ENCODE measurements at regions not wholly inside any gene's neighbourhood (a gene's known extent, or its start where the extent isn't known, plus 50 kb on each side); places are given as distances from the start of the nearest gene placed in this dataset.
A peak's percentile ranks its signal among the peaks of the same experiment; 100 is the strongest.

DNA sequence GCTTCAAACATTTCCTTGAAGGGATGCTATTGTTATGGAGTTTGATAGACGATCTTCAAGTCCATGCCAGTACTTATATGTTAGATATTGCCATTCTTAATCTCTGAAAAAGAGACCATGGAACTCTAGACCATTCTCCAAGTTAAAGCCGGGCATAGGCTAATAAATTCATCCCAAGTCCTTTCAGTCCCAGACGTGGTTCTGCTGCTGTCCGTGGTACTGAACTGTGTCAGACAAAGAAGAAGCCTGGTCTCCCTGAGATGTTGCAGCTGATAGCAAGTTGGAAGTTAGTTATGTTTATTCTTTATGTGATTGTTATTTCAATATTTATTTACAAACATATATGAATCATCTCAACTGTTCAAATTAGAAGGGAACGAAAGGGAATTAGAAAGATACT, 158.7 kb downstream of the NMUR2 start:
- Histone ChIP-seq H3K4me3 (no peak overlapping the region), H3K27ac (no peak overlapping the region), H3K9me3 (no peaks in the 10 kb centered on the region), H3K27me3 (no peaks in the 10 kb centered on the region), H3K36me3 (no peaks in the 10 kb centered on the region), H3K4me1 (no peaks in the 10 kb centered on the region)
- TF ChIP-seq CTCF (IDR thresholded peaks at IDR 0.05): no peak
- intact Hi-C loops (cut with DNase I): no loop called here
- no peak for DNase-seq (ENCODE audit: low spot score in 2 of 2)

GRCh38 chr5:152237531-152237930, 167.5 kb downstream of the NMUR2 start:
- TF ChIP-seq CTCF (IDR thresholded peaks at IDR 0.05): no peak
- Histone ChIP-seq H3K9me3 (no peaks in the 10 kb centered on the region), H3K27ac (no peak overlapping the region), H3K36me3 (no peaks in the 10 kb centered on the region), H3K27me3 (no peaks in the 10 kb centered on the region), H3K4me1 (no peaks in the 10 kb centered on the region), H3K4me3 (no peak overlapping the region)
- DNase-seq (ENCODE audit: low spot score in 2 of 2): no peak
- intact Hi-C loops (cut with DNase I): no loop called here

GRCh38 chr5:152226191-152226590, 178.9 kb downstream of the NMUR2 start:
- no peaks in the 10 kb centered on the region for H3K36me3 ChIP-seq
- H3K27me3 ChIP-seq: no peaks in the 10 kb centered on the region
- intact Hi-C loops (cut with DNase I): no loop called here
- peaks cover 9 to 17% of the 10 kb centered on the region in 2 donors for H3K4me1 ChIP-seq
- no peak overlapping the region for H3K4me3 ChIP-seq
- no peak overlapping the region for H3K27ac ChIP-seq
- no peak for DNase-seq (ENCODE audit: low spot score in 2 of 2)
- no peak for TF ChIP-seq CTCF (IDR thresholded peaks at IDR 0.05)
- no peaks in the 10 kb centered on the region for H3K9me3 ChIP-seq

GRCh38 chr5:152221721-152222629, 183.1 kb downstream of the NMUR2 start:
- Histone ChIP-seq H3K9me3 (no peaks in the 10 kb centered on the region), H3K36me3 (no peaks in the 10 kb centered on the region), H3K4me3 (peak overlapping the region in 1 of 2 donors; percentile 2), H3K27ac (peak overlapping the region; percentile 70 to 76), H3K4me1 (peaks cover 9 to 22% of the 10 kb centered on the region in 2 donors), H3K27me3 (no peaks in the 10 kb centered on the region)
- intact Hi-C loops (cut with DNase I): no loop called here
- TF ChIP-seq CTCF (IDR thresholded peaks at IDR 0.05): no peak
- no peak for DNase-seq (ENCODE audit: low spot score in 2 of 2)

DNA sequence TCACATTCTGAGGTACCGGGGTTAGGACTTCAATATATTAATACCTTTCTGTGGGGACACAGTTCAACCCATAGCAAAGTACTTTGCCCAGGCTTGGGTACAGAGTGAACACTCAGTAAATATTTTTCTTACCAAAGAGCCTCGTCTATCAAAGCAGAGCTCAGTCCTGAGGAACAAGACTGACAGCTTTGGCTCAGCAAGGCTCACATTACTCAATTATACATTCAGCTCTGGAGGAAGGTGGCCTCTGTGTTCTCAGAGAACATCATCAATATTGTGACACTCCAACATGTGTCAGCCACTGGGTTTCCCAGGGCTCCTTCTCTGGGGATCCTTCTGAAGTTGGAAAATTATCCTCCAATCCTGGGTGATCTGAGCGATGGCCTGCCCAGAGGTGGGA, 186.4 kb downstream of the NMUR2 start:
- TF ChIP-seq CTCF (IDR thresholded peaks at IDR 0.05): no peak
- Histone ChIP-seq H3K27me3 (no peaks in the 10 kb centered on the region), H3K4me1 (peaks cover 9 to 22% of the 10 kb centered on the region in 2 donors), H3K36me3 (no peaks in the 10 kb centered on the region), H3K4me3 (no peak overlapping the region), H3K9me3 (no peaks in the 10 kb centered on the region), H3K27ac (peak overlapping the region in 1 of 2 donors; percentile 2)
- intact Hi-C loops (cut with DNase I): no loop called here
- no peak for DNase-seq (ENCODE audit: low spot score in 2 of 2)
